DMS114 treated with DMSO at 0.1 percent for 48 hours (cell line): ENCODE measurements at regions not wholly inside any gene's neighbourhood (a gene's known extent, or its start where the extent isn't known, plus 50 kb on each side); places are given as distances from the start of the nearest gene placed in this dataset.

Experiments
- DNase-seq: peaks from one replicate; lab custom pipeline; 2025; ENCODE audit not compliant: unreplicated experiment; lab: John Stamatoyannopoulos, UW

DNA sequence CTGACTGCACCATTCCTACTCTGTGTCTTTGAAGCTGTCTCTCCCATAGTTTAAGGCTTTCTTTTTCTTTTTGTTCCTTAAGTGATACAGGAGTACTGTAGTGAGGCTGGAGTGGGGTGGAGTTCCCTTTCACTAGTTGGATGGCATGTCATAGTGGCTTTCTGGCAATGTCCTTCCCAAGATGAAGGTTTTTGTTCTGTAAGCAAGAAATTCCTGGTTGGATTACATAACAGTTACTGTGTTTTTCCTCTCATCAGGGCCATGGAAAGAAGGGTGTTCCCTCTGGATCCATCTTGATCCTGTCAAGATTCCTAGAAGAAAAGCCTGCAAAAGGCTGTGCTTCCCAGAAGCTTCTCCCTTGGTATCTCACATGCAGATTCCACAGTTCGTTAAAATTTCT lies 84.2 kb downstream of the ACKR3 start:
- no peak for DNase-seq

GRCh38 chr2:236654496-236654895 lies 84.9 kb downstream of the ACKR3 start:
- no peak for DNase-seq

DNA sequence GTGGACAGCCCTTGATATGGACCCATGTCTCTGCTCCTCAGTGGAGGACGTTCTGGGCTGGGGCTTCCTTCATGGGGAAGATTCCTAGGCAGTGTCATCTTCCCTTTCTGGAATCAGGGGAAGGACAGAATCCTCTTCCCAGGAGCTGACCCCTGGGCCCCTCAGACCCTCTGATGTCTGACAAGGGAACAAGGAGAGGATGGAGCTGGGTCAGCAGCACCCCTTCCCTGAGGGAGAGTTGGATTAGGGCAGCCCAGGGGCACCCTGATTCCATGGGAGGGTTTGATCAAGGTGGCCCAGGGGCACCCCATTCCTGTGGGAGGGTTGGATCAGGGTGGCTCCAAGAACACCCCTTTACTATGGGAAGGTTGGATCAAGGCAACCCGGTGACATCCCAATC lies 86.5 kb downstream of the ACKR3 start:
- DNase-seq = no peak

DNA sequence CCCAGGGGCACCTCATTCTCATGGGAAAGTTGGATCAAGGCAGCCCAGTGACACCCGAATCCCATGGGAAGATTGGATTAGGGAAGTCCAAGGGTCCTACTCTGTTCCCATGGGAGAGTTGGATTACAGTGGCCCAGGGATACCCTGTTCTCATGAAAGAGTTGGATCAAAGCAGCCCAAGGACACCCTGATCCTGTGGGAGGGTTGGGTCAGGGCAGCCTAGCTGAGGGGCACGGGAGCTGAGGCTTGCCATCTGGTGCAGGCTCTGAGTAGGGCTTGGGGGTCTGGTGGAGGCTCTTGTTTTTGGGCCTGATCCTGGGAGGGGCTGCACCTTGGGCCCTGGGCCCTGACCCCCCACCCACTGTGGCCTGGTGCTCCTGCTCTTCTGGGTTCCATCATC lies 87.1 kb downstream of the ACKR3 start:
- DNase-seq = no peak

- no peak for DNase-seq
Measured at GRCh38 chr2:236657215-236657614, 87.6 kb downstream of the ACKR3 start.

DNA sequence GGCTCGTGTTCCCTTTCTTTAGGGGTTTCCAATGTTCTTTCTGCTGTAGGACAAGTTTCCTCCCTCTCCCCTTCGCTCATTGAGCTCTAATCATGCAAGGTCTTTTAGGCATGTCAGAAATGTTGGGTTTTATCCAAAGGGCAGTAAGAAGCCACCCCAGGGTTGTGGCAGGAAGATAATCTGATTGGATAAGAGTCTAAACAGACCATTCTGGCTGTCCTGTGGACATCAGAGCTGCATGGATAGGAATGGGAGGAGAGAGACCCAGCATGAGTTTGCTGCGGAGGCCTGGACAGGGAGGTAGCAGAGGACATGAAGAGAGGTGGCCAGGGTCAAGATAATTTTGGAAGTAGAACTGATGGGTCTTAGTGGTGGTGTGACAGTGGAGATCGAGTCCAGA lies 88.2 kb downstream of the ACKR3 start:
- DNase-seq = no peak

DNA sequence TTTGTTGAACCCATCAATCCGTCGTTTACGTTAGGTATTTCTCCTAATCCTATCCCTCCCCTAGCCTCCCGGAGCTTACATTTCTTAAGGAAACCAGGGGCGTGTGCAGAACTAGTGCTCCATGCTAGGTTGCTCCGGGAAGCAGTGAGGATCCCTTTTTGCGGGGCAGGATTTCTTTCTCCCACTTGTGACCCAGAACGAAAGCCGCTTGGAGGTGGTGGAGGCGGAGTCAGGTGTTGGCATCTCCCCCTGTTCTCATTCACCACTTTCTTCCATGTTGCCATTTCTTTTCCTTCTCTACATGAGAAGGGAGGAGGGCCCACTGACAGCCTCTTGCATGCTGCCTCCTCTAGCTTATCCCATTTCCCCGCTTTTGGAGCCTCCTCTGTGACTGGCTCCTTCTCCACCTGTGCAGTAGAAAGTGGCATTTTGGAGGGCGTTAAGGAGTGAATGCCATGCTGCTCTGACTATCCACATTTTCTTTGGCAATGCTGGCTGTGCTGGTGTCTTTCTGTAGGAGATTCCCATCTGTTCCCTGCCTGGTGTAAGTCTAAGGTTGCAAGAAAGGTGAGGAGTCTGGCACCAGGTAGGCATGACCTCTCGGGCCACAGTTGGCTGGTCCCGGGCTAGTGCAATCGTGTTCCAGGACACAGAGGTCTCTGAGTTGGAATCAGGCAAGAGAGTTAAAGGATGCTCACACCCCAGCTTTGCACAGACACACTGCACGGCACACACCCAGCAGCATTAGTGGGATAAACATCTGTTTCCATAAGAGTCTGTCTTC lies 89.5 kb downstream of the ACKR3 start:
- DNase-seq = no peak

DNA sequence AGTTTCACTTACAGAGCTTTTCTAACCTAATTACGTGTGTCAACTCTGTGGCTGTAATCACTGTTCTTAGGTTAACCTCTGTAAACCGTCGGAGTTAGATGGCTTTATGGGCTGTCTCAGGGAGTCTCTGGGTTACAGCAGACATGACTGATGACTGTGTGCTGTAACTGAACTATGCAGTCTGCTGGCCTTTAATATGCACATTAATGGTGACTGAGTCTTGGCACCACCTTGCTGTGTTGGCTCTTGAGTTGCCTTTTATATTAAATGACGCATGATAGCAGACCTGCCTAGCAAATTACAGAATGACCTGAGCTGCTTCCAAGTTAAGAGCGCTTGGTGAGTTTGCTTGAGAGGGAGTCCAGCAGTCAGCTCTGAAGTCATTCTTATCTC lies 90.1 kb downstream of the ACKR3 start:
- DNase-seq = no peak

GRCh38 chr2:236661061-236661761 lies 91.6 kb downstream of the ACKR3 start:
- DNase-seq = no peak

- no peak for DNase-seq
Measured at GRCh38 chr2:236661762-236662110, 92.1 kb downstream of the ACKR3 start.

- DNase-seq = no peak
Measured at GRCh38 chr2:236662231-236663185, 92.9 kb downstream of the ACKR3 start.

DNA sequence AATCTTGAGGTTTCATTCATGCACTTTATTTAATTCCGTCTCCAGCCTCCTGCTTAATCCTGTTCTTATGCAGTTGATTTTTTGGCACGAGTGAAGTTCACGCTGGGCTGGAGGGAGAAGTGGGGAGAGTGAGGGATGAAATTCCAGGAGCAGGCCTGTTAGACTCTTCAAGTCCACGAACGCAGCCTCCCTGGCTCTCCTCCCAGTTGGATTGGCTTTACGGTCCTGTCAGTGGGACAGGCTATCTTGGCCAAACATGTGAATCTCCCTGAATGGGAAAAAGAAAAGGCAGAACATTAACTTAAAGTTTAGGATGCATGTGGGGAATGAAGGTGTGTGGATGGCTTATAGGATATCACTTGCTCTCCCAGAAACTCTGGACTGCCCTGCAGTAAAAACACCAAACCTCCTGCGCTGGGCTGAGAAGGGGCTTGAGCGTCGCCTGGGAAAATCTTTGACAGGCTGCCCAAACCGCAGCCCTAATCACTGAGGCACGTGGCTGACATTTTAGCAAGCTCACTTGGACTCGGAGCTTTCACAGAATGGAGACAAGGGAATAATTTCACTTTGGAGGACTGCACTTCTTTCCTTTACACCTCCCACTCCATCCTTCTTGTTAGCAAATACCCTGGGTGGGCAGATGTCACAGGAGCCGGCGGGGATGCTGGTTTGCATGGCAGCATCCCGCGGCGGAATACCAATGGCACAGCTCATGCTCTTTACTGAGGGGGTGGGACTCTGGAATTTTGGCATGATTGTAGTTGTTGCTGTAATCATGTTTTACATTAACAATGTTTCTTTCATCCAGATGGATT lies 93.9 kb downstream of the ACKR3 start:
- DNase-seq = no peak

GRCh38 chr2:236664136-236664535 lies 94.5 kb downstream of the ACKR3 start:
- no peak for DNase-seq

DNA sequence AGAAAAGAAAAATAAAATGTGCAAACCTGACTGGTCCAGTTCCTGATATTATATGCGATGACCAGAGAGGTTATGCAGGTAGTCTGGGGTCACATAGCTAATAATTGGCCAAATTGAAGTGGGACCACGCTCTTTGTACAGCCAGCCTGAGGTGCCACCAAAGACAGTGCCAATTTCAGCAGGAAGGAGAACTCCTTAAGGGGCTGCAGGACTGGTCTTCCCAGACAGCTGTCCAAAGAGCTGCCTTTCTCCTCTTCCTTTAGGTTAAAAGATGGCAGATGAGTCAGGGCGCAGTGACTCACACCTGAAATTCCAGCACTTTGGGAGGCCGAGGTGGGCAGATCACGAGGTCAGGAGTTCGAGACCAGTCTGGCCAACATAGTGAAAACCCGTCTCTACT lies 95.5 kb downstream of the ACKR3 start:
- no peak for DNase-seq

DNA sequence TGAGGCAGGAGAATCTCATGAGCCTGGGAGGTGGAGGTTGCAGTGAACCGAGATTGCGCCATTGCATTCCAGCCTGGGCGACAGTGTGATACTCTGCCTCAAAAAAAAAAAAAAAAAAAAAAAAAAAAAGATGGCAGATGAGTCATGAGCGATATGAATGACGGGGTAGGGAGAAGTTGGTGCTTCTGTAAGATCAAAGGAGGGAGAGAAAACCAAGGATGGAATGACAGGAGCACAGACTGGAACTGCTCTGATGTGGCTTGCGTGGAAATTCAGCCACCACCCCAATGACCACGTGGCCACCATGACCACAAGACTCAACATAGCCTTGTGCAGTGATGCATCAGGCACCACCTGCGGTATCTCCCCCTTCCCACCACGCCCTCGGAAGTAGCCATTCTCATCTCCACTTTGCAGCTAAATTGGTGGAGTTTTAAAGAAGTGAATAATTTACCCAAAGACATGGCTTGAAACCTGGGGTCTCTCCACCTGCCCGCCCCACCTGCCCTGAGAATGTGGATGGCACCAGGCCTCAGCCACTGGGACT lies 96.0 kb downstream of the ACKR3 start:
- DNase-seq = no peak

DNA sequence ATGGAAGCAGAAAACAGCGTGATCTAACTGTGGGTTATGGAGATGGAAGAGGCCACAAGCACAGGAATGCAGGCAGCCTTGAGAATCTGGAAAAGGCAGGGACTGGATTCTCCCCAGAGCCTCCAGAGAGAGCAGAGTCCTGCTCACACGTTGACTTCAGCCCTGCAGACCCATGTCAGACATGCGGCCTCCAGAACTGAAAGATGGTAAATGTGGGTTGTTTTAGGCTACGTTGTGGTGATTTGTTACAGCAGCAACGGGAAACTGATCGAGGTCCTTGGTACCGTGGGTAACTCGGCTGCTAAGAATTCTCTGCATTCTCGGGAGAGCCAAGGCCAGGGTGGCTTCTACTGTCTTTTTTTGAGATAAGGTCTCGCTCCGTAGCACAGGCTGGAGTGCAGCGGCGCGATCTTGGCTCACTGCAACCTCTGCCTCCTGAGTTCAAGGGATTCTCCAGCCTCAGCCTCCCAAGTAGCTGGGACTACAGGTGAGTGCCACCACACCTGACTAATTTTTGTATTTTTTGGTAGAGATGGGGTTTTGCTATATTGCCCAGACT lies 97.1 kb downstream of the ACKR3 start:
- no peak for DNase-seq

GRCh38 chr2:236667526-236667925 lies 97.9 kb downstream of the ACKR3 start:
- no peak for DNase-seq

DNA sequence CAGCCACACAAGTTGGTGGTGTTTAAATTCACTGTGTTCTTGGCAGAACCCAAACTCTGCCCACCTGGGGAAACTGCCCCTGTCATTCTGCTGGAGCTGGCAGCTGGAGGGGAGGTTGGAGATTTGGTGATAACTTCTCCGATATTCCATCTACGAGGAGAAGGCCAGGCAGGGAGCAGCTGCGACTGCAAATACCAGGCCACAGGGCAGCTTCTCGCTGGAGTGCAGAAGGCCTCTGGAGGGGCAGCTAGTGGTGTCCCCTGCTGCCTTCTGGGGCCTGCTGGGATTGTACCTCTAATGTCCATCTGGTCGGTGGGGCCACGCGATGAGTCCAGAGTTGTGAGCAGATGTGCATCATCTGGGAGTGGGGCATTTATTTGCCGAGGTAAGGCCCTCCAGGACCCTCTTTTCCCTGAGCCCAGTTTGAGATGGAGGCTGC lies 98.9 kb downstream of the ACKR3 start:
- DNase-seq = no peak

DNA sequence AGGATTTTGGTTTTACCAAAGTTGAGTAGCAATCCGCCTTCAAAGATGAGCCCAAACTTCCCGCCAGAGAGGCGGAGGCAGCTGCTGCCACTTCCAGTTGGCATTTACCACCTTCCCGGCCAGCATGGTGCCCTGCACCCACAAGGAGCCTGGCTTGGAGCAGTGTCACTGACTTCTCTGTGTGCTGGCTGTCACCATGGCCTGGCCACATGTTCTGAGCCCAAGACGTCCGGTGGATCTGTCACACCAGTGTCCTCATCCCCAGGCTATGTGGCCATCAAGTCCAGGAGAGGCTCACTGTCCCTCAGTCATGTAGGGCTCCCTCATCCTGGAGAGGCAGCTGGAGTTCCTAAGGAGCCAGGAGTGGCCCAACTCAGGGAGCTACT lies 100.6 kb downstream of the ACKR3 start:
- DNase-seq = no peak

DNA sequence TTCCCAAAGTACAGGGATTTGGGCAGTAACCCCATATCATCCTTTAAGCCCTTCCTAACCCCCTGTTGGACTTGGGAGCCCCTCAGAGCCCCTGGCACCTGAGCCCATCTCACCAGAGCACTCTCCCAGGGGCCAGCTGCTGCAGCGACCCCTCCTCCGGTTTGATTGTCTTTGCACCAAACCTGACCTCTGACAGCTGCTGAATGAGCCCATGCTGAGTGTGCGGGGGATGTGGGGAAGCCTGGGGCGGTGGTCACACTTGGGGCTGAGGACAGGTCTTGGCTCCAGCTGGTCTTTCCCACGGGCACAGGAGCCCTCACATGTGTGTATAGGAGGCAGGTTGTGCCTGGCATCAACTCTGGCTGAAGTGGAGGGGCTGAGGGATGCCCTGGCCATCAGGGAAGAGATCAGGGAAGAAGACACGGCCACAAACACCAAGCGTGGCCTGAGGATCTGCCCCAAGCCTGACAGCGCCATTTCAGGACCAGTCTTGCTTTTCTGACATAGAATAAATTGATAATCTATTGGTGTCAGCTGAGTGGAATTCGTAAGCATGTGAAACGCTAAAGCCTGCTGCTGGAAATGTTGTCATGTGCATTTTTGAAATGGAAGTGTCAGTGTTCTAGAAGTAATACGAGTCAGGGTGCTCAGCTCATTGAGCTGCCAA lies 102.4 kb downstream of the ACKR3 start:
- DNase-seq = no peak
